ENCODE measurements at regions not wholly inside any gene's neighbourhood (a gene's known extent, or its start where the extent isn't known, plus 50 kb on each side); places are given as distances from the start of the nearest gene placed in this dataset.

GRCh38 chr5:147075187-147075586 is 159.6 kb upstream of the STK32A start:
- TF ChIP-seq EZH2 (IDR thresholded peaks at IDR 0.05; ENCODE audit: low read length) = no peak
- no peak for TF ChIP-seq CTCF (optimal IDR thresholded peaks at IDR 0.05 in 1 of 3, IDR thresholded peaks at IDR 0.05 in 1 of 3, conservative IDR thresholded peaks at IDR 0.05 in 1 of 3; ENCODE audit: extremely low read depth in 1 of 3, insufficient read depth in 2 of 3, low read length in 3 of 3)
- H3K4me3 ChIP-seq (ENCODE audit: control insufficient read depth in 2 of 3, extremely low read depth in 1 of 3, insufficient read depth in 2 of 3, low read depth in 1 of 3, low read length in 3 of 3) = no peak overlapping the region
- no peak for FAIRE-seq
- no peaks in the 10 kb centered on the region for H4K20me1 ChIP-seq (ENCODE audit: control insufficient read depth, extremely low read depth, insufficient read depth, low read length)
- no peaks in the 10 kb centered on the region for H3K4me1 ChIP-seq (ENCODE audit: control insufficient read depth, extremely low read depth, insufficient read depth, low read length)
- no peaks in the 10 kb centered on the region for H3K9me1 ChIP-seq (ENCODE audit: control insufficient read depth, extremely low read depth, insufficient read depth, low read length)
- no peak for DNase-seq (ENCODE audit: low read depth, low spot score)
- H3K36me3 ChIP-seq (ENCODE audit: control insufficient read depth in 2 of 2, extremely low read depth in 1 of 2, insufficient read depth in 2 of 2, low read length in 2 of 2) = no peaks in the 10 kb centered on the region
- no peaks in the 10 kb centered on the region for H3K79me2 ChIP-seq (ENCODE audit: control insufficient read depth, insufficient read depth, low read length)
- H3K9me3 ChIP-seq (ENCODE audit: control insufficient read depth, low read depth, low read length) = no peaks in the 10 kb centered on the region
- no peak overlapping the region for H3K27ac ChIP-seq (ENCODE audit: control insufficient read depth, insufficient read depth, low read length)
- H3K9ac ChIP-seq (ENCODE audit: control insufficient read depth, extremely low read depth, insufficient read depth, low read length) = no peak overlapping the region
- dilution Hi-C loops (cut with MboI; ENCODE audit: extremely low pct_ligation_motif_present, low sequenced_read_pairs) = no loop called here
- H3K4me2 ChIP-seq (ENCODE audit: control insufficient read depth, extremely low read depth, insufficient read depth, low read depth, low read length) = no peak overlapping the region
- H2AFZ ChIP-seq (ENCODE audit: control insufficient read depth, low read length) = no peak overlapping the region
- H3K27me3 ChIP-seq (ENCODE audit: control insufficient read depth, extremely low read depth, insufficient read depth, low read length) = no peaks in the 10 kb centered on the region

GRCh38 chr5:147080391-147080790 is 154.4 kb upstream of the STK32A start:
- no peaks in the 10 kb centered on the region for H3K36me3 ChIP-seq (ENCODE audit: control insufficient read depth in 2 of 2, extremely low read depth in 1 of 2, insufficient read depth in 2 of 2, low read length in 2 of 2)

More at GRCh38 chr5:147080391-147080790, 154.4 kb upstream of the STK32A start:
- H2AFZ ChIP-seq (ENCODE audit: control insufficient read depth, low read length) = no peak overlapping the region
- no peak for FAIRE-seq
- H3K79me2 ChIP-seq (ENCODE audit: control insufficient read depth, insufficient read depth, low read length) = no peaks in the 10 kb centered on the region
- TF ChIP-seq CTCF (optimal IDR thresholded peaks at IDR 0.05 in 1 of 3, IDR thresholded peaks at IDR 0.05 in 1 of 3, conservative IDR thresholded peaks at IDR 0.05 in 1 of 3; ENCODE audit: extremely low read depth in 1 of 3, insufficient read depth in 2 of 3, low read length in 3 of 3) (no peak), EZH2 (IDR thresholded peaks at IDR 0.05; ENCODE audit: low read length) (no peak)
- dilution Hi-C loops (cut with MboI; ENCODE audit: extremely low pct_ligation_motif_present, low sequenced_read_pairs) = no loop called here
- H3K4me3 ChIP-seq (ENCODE audit: control insufficient read depth in 2 of 3, extremely low read depth in 1 of 3, insufficient read depth in 2 of 3, low read depth in 1 of 3, low read length in 3 of 3) = no peak overlapping the region
- no peak overlapping the region for H3K9ac ChIP-seq (ENCODE audit: control insufficient read depth, extremely low read depth, insufficient read depth, low read length)
- H4K20me1 ChIP-seq (ENCODE audit: control insufficient read depth, extremely low read depth, insufficient read depth, low read length) = no peaks in the 10 kb centered on the region
- no peak for DNase-seq (ENCODE audit: low read depth, low spot score)
- no peaks in the 10 kb centered on the region for H3K9me3 ChIP-seq (ENCODE audit: control insufficient read depth, low read depth, low read length)
- no peak overlapping the region for H3K27ac ChIP-seq (ENCODE audit: control insufficient read depth, insufficient read depth, low read length)
- H3K4me2 ChIP-seq (ENCODE audit: control insufficient read depth, extremely low read depth, insufficient read depth, low read depth, low read length) = no peak overlapping the region
- H3K4me1 ChIP-seq (ENCODE audit: control insufficient read depth, extremely low read depth, insufficient read depth, low read length) = no peaks in the 10 kb centered on the region
- no peaks in the 10 kb centered on the region for H3K9me1 ChIP-seq (ENCODE audit: control insufficient read depth, extremely low read depth, insufficient read depth, low read length)
- no peaks in the 10 kb centered on the region for H3K27me3 ChIP-seq (ENCODE audit: control insufficient read depth, extremely low read depth, insufficient read depth, low read length)
